ENCODE measurements at regions not wholly inside any gene's neighbourhood (a gene's known extent, or its start where the extent isn't known, plus 50 kb on each side); places are given as distances from the start of the nearest gene placed in this dataset.
"Not testable (repeated sequence)": the region's sequence is repeated elsewhere in the genome, so short reads cannot be mapped to it uniquely, and the experiment has no call there.

DNA sequence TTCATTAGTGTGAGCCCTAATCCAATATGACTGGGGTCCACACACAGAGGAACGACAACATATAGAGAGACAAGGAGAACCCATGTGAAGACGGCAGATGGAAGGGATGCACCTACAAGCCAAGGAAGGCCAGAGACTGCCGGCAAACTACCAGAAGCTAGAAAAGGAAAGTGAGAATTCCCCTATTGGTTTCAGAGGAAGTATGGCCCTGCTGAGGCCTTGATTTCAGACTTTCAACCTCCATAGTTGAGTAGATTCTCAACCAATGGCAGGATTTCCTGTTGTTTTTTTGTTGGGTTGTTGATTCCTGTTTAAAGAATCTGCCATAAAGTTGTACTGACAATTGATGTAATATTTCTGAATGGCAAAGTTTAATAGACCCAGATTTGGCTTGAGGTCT is 241.5 kb downstream of the SATB2 start:
- DNase-seq (ENCODE audit: low read depth in 2 of 2, low spot score in 1 of 2): no peak

DNA sequence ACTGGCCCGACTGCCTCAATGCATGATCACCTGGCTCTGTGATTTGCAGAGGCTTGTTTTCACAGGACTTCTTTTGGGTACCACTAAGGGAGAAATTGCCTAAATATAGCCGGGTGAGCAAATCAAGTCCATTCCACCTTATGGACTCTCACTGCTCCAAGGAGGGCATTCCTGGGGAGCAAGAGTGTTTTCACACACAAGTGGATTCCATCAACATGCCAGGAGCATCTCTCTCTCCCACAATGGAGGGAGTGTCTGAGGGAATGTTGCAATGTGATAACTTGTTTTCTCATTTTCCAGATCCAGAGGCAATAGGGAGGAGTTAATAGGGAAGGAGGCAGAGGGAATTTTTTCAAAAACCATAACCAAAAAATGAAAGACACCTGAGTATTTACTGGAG is 250.7 kb downstream of the SATB2 start:
- DNase-seq (ENCODE audit: low read depth in 2 of 2, low spot score in 1 of 2): no peak

DNA sequence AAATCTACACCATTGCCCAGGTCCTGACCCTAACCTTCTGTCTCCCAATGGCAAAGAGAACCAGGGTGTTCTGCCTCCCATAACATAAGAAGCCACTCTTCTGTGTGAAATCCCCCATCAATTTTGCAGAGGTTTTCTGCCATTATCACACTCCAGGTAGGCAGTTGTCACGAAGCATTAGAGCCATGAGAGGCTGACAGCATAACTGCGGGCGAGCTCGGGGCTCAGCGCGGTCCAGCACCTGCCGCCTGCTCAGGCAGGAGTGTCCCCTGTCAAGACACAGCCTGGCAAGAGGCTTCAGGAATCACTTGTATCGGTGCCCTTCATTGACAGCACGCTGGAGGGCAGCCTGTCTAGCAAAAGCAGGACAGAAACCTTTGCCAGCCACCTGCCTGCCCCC is 251.2 kb downstream of the SATB2 start:
- DNase-seq (ENCODE audit: low read depth in 2 of 2, low spot score in 1 of 2): no peak

DNA sequence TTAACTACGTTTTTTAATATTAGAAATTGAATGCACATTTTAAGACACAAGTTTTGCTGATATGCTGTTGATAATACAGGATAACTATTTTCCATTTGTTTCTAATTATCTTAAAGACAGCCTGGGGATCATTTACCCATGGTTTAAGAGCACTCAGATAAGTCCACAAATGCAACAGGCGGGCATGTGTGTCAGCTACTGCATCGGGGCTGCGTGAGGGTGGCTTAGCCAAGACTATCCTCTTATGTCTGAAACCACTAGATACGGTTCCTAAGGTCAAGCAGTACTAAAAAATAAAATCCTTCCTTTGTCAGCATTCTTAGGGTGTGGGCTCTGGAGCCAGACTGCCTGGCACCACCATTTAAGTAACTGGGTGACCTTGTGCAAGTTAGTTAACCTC is 254.8 kb downstream of the SATB2 start:
- no peak for DNase-seq (ENCODE audit: low read depth in 2 of 2, low spot score in 1 of 2)

DNA sequence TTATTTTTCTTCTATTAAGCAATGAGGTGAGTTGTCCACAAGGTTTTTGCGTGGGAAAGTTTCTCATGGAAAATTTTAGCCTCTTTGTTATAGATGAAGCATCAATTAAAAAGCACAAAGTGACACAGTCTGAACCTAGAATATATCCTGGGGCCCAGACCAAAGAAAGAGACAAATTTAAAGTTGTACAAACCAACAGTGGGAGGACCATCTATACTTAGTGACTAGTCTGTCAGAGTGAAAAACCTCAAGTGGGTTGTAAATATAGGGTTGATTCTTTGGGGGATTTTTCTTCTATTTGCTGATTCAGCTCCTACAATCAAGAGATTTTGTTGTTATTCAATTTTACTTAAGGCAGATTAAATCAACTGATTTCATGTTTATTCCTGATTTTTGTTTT is 256.2 kb downstream of the SATB2 start:
- DNase-seq (ENCODE audit: low read depth in 2 of 2, low spot score in 1 of 2): no peak

DNA sequence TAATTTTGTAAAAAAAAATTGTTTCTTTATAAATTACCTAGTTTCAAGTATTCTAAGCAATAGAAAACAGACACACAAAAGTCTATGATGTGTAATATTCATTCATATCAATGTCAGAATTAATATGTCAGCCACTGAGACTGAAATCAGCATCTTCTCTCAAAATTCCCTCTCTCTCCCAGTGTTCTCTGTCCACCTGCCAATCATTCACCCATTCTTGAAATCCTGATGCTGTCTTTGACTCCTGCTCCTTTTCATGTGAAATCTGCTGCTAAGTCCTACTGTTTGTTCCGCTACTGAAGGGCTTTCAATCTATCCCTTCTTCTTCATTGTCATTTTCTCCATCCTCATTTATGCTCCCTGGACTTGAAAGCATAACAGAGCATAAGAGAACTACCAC is 257.9 kb downstream of the SATB2 start:
- no peak for DNase-seq (ENCODE audit: low read depth in 2 of 2, low spot score in 1 of 2)

DNA sequence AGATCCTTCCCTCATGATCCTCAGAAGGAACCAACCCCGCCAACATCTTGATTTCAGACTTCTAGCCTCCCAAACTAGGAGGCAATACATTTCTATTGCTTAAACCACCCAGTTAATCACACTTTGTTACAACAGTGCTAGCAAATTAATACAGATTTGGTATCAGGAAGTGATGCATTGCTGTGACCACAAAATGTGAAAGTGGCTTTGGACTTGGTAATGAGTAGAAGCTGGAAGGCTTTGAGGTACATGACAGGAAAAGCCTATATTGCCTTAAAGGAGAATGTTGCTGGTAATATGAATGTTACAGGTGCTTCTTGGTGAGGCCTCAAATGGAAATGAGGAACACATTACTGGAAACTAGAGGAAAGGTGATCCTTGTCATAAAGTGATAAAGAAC is 260.3 kb downstream of the SATB2 start:
- DNase-seq (ENCODE audit: low read depth in 2 of 2, low spot score in 1 of 2): no peak

DNA sequence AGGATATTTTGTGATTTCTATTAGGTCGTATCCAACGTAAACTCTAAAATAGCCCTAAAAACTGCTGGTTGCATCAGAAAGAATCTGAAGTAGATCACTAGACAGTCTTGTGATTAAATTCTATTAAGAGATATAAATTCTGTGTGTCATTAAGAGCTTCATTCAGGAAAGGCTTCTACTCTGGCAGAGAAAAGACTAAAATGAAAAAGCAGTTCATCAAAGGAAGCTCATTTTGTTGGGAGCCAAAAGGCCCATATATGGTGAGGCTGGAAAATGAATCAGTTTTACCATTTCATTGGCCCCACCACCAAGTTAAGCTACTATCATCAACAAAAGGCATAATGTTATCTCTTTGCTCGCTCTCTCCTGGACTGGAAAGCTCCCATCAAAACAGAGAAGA is 261.1 kb downstream of the SATB2 start:
- DNase-seq (ENCODE audit: low read depth in 2 of 2, low spot score in 1 of 2): no peak

DNA sequence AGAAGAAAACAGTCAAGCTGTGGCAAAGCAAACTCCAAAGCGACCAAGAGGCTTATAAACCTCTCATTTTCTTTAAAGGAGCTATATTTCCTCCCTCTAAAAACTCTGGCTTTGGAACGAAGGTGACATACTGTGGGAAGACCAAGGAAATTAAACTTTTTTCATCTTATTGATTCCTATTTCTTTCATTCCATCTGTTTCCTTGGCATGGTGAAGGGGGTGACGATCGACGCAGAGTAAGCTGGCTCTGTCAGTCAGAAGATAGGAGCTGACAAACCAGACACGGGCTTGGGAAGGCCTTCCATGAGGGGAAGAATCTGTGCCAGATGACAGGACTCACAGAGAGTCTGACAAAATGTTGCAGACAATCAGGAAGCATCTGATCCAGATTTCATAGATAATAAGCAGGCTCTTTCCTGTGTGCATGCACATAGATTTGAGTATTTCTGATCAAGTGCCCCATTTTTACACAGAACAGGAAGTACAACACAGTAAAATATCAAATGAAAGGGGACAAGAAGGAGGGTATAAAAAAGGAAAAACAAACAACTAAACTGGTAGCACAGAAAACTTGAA is 261.7 kb downstream of the SATB2 start:
- DNase-seq (ENCODE audit: low read depth in 2 of 2, low spot score in 1 of 2): no peak

DNA sequence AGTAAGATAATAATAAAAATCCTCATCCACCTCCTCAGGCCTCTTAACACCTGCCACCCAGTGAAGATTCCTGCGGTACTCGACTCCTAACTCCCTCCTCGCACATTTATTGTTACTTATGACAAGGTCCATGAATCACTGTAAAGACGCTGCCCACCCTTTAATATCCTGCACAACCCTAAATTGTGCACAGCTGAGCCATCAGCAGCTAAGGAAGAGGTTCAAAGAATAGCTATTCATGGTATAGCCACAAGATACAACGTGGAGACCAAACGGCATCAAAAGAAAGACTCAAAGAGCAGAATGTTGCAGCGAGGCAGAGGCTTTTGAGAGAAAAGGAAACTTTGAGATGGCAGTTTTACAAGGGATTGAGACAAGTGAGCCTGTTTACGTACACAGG is 266.3 kb downstream of the SATB2 start:
- no peak for DNase-seq (ENCODE audit: low read depth in 2 of 2, low spot score in 1 of 2)

DNA sequence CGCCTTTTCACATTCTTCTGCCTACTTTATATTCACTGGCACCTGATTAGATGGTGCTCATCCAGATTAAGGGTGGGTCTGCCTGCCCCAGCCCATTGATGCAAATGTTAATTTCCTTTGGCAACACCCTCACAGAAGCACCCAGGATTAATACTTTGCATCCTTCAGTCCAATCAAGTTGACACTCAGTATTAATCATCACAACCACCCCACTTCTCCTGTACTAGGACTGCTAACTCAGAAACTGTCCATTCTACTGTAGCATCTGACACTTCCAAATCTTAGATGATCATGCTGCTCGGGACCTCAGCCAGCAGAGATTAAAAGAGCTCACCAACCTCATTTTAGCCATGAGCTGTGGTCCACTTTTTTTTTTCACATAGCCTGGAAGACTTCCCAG is 268.5 kb downstream of the SATB2 start:
- DNase-seq (ENCODE audit: low read depth in 2 of 2, low spot score in 1 of 2): no peak

DNA sequence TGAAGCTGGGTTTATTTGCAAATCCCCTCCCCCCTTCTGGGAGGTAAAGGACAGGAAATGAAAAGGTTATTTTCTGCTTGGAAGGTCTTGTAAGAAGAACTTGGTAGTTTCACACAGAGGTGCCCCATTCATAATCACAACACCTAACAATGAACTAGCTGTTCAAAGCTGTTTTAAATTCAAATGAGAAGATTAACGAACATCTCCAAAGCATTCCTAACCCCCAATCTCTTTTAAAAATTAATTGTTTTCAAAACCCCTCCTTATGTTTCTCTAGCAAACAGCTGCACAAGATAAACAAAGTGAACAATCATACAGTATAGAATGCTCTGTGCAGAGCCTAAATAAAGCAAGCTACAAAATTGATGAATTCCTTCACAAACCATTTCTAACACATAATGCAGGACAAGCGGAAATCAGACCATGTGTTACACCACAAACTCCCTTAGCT is 271.4 kb downstream of the SATB2 start:
- no peak for DNase-seq (ENCODE audit: low read depth in 2 of 2, low spot score in 1 of 2)

DNA sequence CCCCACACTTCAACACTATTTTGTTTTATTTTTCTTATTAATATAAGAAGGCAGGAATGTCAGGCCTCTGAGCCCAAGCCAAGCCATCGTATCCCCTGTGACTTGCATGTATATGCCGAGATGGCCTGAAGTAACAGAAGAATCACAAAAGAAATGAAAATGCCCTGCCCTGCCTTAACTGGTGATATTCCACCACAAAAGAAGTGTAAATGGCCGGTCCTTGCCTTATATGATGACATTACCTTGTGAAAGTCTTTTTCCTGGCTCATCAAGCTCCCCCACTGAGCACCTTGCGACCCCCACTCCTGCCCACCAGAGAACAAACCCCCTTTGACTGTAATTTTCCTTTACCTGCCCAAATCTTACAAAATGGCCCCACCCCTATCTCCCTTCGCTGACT is 272.6 kb downstream of the SATB2 start:
- DNase-seq (ENCODE audit: low read depth in 2 of 2, low spot score in 1 of 2): not testable (repeated sequence)

DNA sequence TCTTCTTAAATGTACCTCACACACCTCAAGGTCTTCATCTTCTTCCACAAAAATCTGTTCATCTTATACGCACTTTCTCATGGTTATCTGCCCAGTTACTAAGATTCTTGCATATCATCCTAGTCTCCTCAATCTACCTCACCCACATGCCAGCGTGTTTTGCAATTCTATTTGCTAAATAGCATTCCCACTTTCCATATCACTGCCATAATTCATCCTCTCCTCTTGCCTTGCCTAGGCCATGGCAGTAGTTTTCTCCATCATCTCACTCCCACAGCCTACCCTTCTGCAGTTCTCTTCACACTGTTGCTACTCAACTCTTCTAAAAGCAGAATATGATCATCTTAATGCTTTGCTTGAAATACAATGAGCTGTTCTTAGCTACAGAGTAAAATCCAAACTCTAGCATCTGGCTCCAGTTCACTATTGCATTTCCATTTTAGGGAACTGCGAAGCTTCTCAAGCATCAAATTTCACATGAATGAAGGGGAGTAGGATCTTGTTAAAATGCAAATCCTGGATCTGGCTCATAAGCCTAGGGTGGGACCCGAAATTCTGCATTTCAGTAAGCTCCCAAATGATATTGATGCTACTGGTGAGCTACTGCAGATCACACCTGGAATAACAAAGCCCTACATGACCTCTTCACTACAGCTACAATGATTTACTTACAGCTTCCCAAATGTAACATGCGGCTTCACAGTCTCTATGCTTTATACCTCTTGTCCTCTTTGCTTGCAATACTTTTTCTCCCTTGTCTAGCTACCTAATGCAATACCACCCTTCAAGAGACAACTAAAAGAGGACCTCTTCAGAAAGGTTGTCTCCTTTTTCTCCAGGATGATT is 293.9 kb downstream of the SATB2 start:
- DNase-seq (ENCODE audit: low read depth in 2 of 2, low spot score in 1 of 2): no peak

DNA sequence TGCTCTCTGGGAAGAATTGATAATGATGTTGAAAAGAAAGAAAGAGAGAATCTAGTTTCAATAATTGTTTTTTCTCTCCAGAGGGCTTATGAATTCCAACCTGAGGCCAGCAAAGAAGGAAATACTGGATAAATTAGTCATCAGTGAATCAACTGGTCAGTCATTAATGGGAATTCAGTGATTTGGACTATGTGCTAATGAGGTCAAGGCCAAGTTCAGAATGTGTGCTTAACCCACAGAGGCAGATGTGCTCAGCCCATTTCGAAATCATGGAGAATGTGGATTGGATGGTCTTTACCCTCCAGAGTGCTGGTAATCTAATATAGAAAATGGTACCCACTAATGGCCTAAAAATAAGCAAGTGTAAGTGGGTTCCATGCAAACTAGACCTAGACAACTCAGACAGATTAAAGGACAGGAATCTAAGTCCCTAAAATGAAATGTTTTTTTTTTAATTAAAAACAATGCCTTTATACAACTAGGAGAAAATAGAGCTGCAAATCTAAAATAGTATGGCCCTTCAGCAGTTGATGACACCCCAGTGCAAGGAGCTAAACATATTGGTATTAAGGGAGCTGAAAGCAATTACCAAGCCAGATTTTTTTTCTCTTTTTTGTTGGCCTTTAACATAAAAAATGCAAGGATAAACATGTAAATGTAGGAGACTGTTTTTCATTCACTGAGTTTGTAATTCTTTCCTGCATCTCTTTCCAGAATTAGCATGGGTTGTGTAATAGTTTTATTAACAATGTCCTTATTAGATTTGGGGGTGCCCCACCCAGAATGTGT is 296.9 kb downstream of the SATB2 start:
- no peak for DNase-seq (ENCODE audit: low read depth in 2 of 2, low spot score in 1 of 2)

DNA sequence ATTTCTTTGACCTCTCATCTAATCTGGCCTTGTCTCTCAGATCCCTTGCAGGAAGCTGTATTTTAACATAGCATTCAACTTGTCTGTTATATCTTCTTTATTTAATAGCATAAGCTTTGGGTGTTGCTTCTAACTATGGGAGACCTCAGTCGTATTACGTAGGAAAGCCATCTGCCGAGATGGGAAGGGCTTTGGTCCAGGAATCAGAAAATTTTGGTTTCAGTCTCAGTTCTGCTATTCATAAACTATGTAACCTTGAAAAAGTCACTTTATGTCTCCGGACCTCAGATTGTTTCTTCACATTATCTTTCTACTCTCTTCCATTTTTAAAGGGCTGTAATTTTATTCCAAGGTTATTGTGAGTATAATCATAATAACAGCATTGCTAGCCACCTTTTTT is 297.7 kb downstream of the SATB2 start:
- DNase-seq (ENCODE audit: low read depth in 2 of 2, low spot score in 1 of 2): no peak

DNA sequence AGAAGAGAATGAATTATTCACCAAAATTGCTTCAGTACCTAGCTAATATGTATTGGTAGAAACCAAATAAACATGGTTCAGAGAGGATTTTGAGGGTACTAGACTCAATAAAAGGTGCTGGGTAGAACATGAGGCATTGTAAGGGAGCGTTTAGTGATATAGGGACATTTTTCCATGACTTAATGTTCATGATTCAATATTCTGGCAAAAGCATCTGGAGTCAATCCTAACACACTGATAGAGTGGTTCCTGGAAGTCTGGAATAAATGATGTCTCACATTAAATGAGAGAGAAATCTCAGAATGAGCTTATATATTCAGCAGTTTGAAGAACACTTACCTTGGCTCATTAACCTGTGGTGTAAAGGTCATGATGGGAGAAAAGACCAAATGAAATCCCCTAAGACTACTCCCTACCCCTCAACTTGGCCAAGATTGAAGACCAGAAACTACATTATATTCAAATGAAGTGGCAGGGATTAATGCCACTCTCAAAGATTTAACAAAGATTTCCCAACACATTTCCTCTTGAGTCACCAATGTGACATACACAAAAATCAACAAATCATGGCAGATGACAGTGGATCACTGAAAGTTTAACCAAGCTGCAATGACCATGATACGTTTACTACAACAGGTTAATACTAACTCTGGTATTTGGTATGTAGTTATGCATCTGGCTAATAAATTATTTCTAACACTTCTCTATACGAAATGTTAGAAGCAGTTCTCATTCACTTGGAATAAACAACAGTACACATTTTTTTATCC is 309.5 kb downstream of the SATB2 start:
- DNase-seq (ENCODE audit: low read depth in 2 of 2, low spot score in 1 of 2): no peak

DNA sequence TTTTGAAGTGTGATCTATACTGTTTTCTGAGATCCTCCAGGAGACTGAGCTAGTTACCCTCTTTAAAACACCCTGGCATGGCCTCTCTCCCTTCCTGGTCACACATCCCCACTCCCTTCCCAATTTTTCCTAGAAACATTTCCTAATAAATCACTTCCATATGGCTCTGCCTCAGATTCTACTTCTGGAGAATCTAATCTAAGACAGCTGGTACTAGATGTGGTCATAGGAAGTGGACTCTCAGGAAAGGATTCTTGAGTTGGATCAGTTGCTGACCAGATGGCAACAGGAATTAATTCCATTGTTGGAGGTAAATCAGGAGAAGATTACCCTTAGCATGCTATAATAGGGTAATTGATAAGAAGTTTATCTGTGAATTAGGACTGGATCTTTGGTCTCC is 310.5 kb downstream of the SATB2 start:
- DNase-seq (ENCODE audit: low read depth in 2 of 2, low spot score in 1 of 2): no peak

DNA sequence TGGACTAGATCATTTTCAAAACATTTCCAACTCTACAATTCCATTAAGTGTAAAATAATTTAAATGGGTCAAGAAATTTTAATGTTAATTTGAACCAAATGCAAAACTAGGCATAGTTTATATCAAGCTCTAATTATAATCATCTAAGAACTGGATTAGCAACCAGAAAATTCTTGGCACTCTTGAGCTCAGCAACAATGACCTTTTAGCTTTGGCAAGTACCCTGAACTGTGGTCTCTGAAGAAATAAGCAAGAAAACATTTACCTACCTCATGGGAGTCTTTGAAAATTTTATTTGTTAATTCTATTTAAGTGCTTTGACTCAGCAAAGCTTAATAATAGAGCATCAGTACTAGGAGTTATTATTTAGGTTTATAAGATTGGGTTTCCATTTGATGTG is 313.2 kb downstream of the SATB2 start:
- no peak for DNase-seq (ENCODE audit: low read depth in 2 of 2, low spot score in 1 of 2)

DNA sequence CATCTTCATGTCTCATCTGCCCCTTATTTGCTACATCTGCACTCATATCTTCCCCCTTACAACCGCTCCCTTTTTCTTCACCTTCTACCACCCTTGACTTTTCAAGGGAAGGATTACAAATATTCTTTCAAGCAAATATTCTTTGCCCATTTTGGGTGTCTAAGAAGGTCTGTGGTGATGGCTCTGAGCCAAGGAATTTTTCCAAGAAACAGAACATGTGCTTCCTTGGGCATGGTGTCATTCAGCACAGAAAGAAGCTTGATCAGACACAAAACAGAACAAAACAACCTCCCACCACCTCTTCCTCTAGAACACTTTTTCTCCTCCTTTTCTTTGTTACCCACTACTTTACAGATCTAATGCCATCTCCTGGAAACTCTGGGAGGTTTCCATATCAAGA is 313.7 kb downstream of the SATB2 start:
- DNase-seq (ENCODE audit: low read depth in 2 of 2, low spot score in 1 of 2): no peak

DNA sequence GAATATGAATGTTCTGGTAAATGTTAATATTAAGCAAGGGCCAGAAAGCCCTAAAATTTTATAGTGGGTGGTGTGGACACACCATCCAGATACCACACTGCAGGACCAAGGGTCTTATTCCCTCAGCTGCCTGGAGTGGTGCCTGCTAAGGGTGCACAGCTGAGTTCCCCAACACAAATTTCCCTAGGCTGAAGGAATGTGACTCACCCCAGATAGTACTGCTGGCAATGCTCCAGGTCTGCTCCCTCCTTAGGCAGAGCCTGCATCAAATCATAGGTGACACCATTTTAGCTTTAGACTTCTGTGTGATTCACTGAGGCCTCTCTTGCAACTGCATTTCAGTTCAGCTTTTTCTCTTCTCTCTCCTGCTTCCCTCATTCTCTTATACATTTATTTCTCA is 321.1 kb downstream of the SATB2 start:
- no peak for DNase-seq (ENCODE audit: low read depth in 2 of 2, low spot score in 1 of 2)
